IMR-90 (cell line): ENCODE measurements at regions not wholly inside any gene's neighbourhood (a gene's known extent, or its start where the extent isn't known, plus 50 kb on each side); places are given as distances from the start of the nearest gene placed in this dataset.

Experiments used
- BHLHE40 ChIP-seq: fragments of 150-350 bp; IDR thresholded peaks from 2 replicates; pipeline ENCODE4 v1.6.1; 2016; ENCODE audit warnings: mild to moderate bottlenecking, low read depth, low read length
- CEBPB ChIP-seq: IDR thresholded peaks from 2 replicates; pipeline ENCODE4 v1.6.1; 2012; ENCODE audit warnings: low read depth, low read length, improper control_type of control experiment
- POLR2A ChIP-seq: IDR thresholded peaks from 2 replicates; pipeline ENCODE4 v1.6.1; 2012; ENCODE audit warnings: mild to moderate bottlenecking, low read depth, low read length
- RAD21 ChIP-seq: IDR thresholded peaks from 2 replicates; pipeline ENCODE4 v1.6.1; 2012; ENCODE audit warnings: low read length, improper control_type of control experiment
- RFX5 ChIP-seq: IDR thresholded peaks from 2 replicates; pipeline ENCODE4 v1.8.0; 2012; ENCODE audit warnings: low read depth, mild to moderate bottlenecking, low read length, moderate library complexity
- TF ChIP-seq, protein P1 (sequence below): conservative IDR thresholded peaks from 2 replicates; pipeline ENCODE4 v1.5.1; 2012; ENCODE audit warnings: mild to moderate bottlenecking, low read depth, low read length, improper control_type of control experiment

DNA sequence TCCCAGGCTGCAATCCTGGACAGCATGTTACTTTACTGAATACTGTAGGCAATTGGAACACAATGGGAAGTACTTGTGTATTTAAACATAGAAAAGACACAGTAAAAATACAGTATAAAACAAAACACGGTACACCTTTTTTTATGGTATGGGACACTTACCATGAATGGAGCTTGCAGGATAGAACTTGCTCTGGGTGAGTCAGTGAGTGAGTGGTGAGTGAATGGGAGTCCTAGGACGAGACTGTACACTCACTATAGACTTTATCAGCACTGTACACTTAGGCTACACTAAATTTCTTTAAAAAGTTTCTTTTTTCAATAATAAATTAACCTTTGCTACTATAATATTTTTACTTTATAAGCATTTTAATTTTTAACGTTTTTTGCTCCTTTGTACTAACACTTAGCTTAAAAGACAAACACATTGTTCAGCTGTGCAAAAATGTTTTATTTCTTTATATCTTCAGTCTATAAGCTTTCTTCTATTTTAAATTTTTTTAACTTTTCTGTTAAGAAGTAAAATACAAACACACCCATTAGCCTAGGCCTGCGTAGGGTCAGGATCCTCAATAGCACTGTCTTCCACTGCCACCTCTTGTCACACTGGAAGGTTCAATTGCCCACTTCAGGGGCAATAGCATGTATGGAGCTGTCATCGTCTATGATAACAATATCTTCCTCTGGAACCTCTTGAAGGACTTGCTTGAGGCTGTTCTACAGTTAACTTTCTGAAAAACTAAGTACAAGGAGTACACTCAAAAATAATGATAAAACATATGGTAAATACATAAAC lies 293.5 kb upstream of the FSTL5 start:
- no peak for TF ChIP-seq BHLHE40
- TF ChIP-seq, protein P1, sequence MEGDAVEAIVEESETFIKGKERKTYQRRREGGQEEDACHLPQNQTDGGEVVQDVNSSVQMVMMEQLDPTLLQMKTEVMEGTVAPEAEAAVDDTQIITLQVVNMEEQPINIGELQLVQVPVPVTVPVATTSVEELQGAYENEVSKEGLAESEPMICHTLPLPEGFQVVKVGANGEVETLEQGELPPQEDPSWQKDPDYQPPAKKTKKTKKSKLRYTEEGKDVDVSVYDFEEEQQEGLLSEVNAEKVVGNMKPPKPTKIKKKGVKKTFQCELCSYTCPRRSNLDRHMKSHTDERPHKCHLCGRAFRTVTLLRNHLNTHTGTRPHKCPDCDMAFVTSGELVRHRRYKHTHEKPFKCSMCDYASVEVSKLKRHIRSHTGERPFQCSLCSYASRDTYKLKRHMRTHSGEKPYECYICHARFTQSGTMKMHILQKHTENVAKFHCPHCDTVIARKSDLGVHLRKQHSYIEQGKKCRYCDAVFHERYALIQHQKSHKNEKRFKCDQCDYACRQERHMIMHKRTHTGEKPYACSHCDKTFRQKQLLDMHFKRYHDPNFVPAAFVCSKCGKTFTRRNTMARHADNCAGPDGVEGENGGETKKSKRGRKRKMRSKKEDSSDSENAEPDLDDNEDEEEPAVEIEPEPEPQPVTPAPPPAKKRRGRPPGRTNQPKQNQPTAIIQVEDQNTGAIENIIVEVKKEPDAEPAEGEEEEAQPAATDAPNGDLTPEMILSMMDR: no peak
- no peak for TF ChIP-seq RFX5
- TF ChIP-seq RAD21: no peak
- no peak for TF ChIP-seq POLR2A
- no peak for TF ChIP-seq CEBPB
